Neutrophil (primary cell): ENCODE measurements at regions not wholly inside any gene's neighbourhood (a gene's known extent, or its start where the extent isn't known, plus 50 kb on each side); places are given as distances from the start of the nearest gene placed in this dataset.

Experiments used
- H3K27ac ChIP-seq: fragments of 200-600 bp; sonication (generic); 2 replicates; pipeline ENCODE4 v1.5.1; 2016; ENCODE audit warnings: mild to moderate bottlenecking, moderate library complexity
- H3K27me3 ChIP-seq: fragments of 200-600 bp; sonication (generic); 2 replicates; pipeline ENCODE4 v1.6.0; 2016; ENCODE audit warnings: mild to moderate bottlenecking
- H3K36me3 ChIP-seq: fragments of 200-600 bp; sonication (generic); 2 replicates; pipeline ENCODE4 v1.5.1; 2017
- H3K4me1 ChIP-seq, 2 experiments: fragments of 200-600 bp in 1 of 2; sonication (generic) in 1 of 2; 1 replicate in 1 of 2; 2 replicates in 1 of 2; pipeline versions ENCODE4 v1.5.1 to v1.6.1; 2013 to 2016; ENCODE audit warnings: low read depth in 1 of 2, low read length in 1 of 2, mild to moderate bottlenecking in 1 of 2, moderate library complexity in 1 of 2; ENCODE audit not compliant: control insufficient read depth in 1 of 2, insufficient read depth in 1 of 2
- H3K4me3 ChIP-seq, 2 experiments: fragments of 200-600 bp in 1 of 2; sonication (generic) in 1 of 2; 1 replicate in 1 of 2; 2 replicates in 1 of 2; pipeline ENCODE4 v1.5.1; 2013 to 2016; ENCODE audit warnings: low read depth in 1 of 2, low read length in 1 of 2, mild to moderate bottlenecking in 1 of 2, moderate library complexity in 1 of 2
- H3K9me3 ChIP-seq: fragments of 200-600 bp; sonication (generic); 2 replicates; pipeline ENCODE4 v1.5.1; 2016
- TF ChIP-seq, protein P1 (sequence below): fragments of 200-600 bp; sonication (generic); IDR thresholded peaks from 2 replicates; pipeline ENCODE4 v1.5.1; 2016; ENCODE audit warnings: antibody characterized with exemption

- Histone ChIP-seq H3K36me3 (no peaks in the 10 kb centered on the region), H3K4me3 (no peak overlapping the region), H3K9me3 (no peaks in the 10 kb centered on the region), H3K27me3 (no peaks in the 10 kb centered on the region), H3K27ac (no peak overlapping the region), H3K4me1 (peaks cover 30 to 33% of the 10 kb centered on the region in 2 experiments)
- TF ChIP-seq, protein P1, sequence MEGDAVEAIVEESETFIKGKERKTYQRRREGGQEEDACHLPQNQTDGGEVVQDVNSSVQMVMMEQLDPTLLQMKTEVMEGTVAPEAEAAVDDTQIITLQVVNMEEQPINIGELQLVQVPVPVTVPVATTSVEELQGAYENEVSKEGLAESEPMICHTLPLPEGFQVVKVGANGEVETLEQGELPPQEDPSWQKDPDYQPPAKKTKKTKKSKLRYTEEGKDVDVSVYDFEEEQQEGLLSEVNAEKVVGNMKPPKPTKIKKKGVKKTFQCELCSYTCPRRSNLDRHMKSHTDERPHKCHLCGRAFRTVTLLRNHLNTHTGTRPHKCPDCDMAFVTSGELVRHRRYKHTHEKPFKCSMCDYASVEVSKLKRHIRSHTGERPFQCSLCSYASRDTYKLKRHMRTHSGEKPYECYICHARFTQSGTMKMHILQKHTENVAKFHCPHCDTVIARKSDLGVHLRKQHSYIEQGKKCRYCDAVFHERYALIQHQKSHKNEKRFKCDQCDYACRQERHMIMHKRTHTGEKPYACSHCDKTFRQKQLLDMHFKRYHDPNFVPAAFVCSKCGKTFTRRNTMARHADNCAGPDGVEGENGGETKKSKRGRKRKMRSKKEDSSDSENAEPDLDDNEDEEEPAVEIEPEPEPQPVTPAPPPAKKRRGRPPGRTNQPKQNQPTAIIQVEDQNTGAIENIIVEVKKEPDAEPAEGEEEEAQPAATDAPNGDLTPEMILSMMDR = no peak
Observed at GRCh38 chr2:160647967-160648685, 154.5 kb upstream of the RBMS1 start.

DNA sequence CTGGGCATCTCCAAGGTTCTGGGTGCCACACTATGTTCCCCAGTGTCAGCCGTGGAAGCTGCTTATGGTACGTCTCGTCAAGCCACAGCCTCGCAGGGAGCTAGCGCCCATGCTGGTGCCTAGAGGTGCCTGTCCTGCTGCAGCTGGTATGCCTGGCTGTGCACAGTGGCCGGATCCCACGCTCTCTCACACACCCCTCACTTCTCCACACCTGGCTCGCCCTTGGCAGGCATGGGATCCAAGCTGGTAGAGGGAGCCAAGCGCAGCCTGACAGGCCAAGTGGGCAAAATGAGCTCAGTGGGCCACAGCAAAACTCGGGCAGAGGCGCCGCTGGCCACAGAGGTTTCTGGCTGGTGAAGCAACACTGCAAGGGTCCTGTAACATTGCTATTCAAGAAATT lies 156.1 kb upstream of the RBMS1 start:
- no peaks in the 10 kb centered on the region for H3K36me3 ChIP-seq
- peaks cover 33 to 36% of the 10 kb centered on the region in 2 experiments for H3K4me1 ChIP-seq
- H3K9me3 ChIP-seq = no peaks in the 10 kb centered on the region
- no peak overlapping the region for H3K4me3 ChIP-seq
- H3K27ac ChIP-seq = no peak overlapping the region
- H3K27me3 ChIP-seq = no peaks in the 10 kb centered on the region
- TF ChIP-seq, protein P1 = no peak

- TF ChIP-seq, protein P1 = no peak
- Histone ChIP-seq H3K27me3 (no peaks in the 10 kb centered on the region), H3K27ac (peak overlapping the region; percentile 76), H3K4me1 (peaks cover 33 to 36% of the 10 kb centered on the region in 2 experiments), H3K36me3 (no peaks in the 10 kb centered on the region), H3K4me3 (no peak overlapping the region), H3K9me3 (no peaks in the 10 kb centered on the region)
Observed at GRCh38 chr2:160650196-160651118, 156.8 kb upstream of the RBMS1 start.

DNA sequence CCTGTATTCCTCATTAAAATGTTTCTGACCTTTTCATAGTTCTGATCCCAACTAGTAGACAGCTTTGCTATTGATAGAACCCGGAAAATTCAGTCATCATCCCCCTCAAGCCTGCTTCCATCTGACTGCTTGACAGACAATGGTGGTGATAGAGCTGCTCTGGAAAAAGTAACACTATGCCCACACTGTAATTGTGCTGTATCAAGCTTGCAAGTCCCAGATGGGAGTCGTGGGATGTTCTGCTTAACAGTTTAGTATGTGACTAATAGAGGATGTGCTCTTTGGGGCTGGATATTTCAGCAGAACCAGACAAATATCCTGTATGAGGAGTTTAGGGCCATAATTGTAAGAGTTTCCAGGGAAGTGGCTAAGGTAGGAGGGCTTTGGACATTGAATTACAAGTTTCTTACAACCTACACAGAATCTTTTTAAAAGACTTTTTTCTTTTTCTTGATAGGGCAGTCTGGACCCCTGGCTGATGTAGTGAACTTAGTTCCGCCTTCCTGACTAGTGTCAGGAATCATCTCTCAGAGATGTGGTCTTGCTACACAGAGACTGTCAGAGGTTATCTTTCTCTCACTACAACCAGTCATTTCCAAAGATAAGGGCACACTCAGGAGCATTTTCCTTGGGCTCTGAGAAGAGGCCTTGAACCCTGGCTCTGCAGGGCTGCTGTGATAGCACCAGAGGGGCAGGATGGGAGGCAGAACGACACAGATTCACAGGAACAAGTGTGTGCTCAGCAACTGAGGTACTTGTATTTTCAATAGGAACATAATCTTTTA lies 158.0 kb upstream of the RBMS1 start:
- TF ChIP-seq, protein P1 = no peak
- Histone ChIP-seq H3K9me3 (no peaks in the 10 kb centered on the region), H3K27me3 (peaks cover 3% of the 10 kb centered on the region), H3K36me3 (no peaks in the 10 kb centered on the region), H3K4me1 (peaks cover 33 to 36% of the 10 kb centered on the region in 2 experiments), H3K4me3 (peak overlapping the region in 1 of 2 experiments; percentile 2), H3K27ac (peak overlapping the region; percentile 76)

DNA sequence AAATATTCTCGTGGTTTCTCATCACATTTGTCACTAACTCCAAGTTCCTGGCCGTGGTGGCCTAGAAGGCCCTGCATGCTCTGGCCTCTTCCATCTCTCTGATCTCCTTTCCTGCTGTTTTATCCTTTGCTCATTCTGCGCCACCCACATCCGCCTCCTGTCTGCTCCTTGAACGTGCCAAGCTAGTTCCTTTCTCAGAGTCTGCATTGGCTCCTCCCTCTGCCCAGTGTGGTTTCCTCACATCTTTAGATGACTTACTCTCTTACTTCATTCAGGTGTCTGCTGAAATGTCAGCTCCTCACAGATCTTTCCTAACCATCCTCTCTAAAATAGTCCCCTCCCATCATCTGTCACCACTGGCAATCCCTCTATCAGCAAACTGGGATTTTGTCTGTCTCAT lies 158.6 kb upstream of the RBMS1 start:
- H3K4me1 ChIP-seq = peaks cover 33 to 36% of the 10 kb centered on the region in 2 experiments
- H3K36me3 ChIP-seq = no peaks in the 10 kb centered on the region
- H3K27me3 ChIP-seq = peaks cover 5% of the 10 kb centered on the region
- H3K27ac ChIP-seq = peak overlapping the region; percentile 76
- H3K9me3 ChIP-seq = no peaks in the 10 kb centered on the region
- peak overlapping the region in 1 of 2 experiments; percentile 2 for H3K4me3 ChIP-seq
- TF ChIP-seq, protein P1 = no peak
